ENCODE measurements at regions not wholly inside any gene's neighbourhood (a gene's known extent, or its start where the extent isn't known, plus 50 kb on each side); places are given as distances from the start of the nearest gene placed in this dataset.

- TF ChIP-seq CTCF (IDR thresholded peaks at IDR 0.05; ENCODE audit: insufficient read depth, low read depth, low read length), result no peak
- no peak for TF ChIP-seq EZH2 (IDR thresholded peaks at IDR 0.05; ENCODE audit: insufficient read depth, low read length)
Measured at GRCh38 chr5:103645816-103646215, 83.2 kb upstream of the NUDT12 start.

Measured in astrocyte (in vitro differentiated cells and primary cell).